ENCODE measurements at regions not wholly inside any gene's neighbourhood (a gene's known extent, or its start where the extent isn't known, plus 50 kb on each side); places are given as distances from the start of the nearest gene placed in this dataset.

- DNase-seq, result no peak
Observed at GRCh38 chr17:77853191-77853977, 105.1 kb upstream of the TNRC6C start.

GRCh38 chr17:77854083-77854758, 104.3 kb upstream of the TNRC6C start:
- DNase-seq, result no peak

GRCh38 chr17:77854759-77855745, 103.5 kb upstream of the TNRC6C start:
- no peak for DNase-seq

GRCh38 chr17:77856551-77857305, 101.8 kb upstream of the TNRC6C start:
- no peak for DNase-seq

GRCh38 chr17:77857306-77857555, 101.3 kb upstream of the TNRC6C start:
- DNase-seq, result no peak

GRCh38 chr17:77857613-77858012, 100.9 kb upstream of the TNRC6C start:
- no peak for DNase-seq

GRCh38 chr17:77858291-77859034, 100.0 kb upstream of the TNRC6C start:
- no peak for DNase-seq

GRCh38 chr17:77859035-77859810, 99.3 kb upstream of the TNRC6C start:
- DNase-seq, result no peak

GRCh38 chr17:77861133-77861695, 97.3 kb upstream of the TNRC6C start:
- DNase-seq, result no peak

GRCh38 chr17:77861981-77862645, 96.4 kb upstream of the TNRC6C start:
- DNase-seq, result no peak

- no peak for DNase-seq
Observed at GRCh38 chr17:77862890-77863813, 95.4 kb upstream of the TNRC6C start.

GRCh38 chr17:77863814-77864161, 94.7 kb upstream of the TNRC6C start:
- no peak for DNase-seq

GRCh38 chr17:77864234-77865111, 94.0 kb upstream of the TNRC6C start:
- no peak for DNase-seq

GRCh38 chr17:77865112-77865611, 93.3 kb upstream of the TNRC6C start:
- DNase-seq, result no peak

- DNase-seq, result no peak
Observed at GRCh38 chr17:77865716-77866115, 92.8 kb upstream of the TNRC6C start.

GRCh38 chr17:77867308-77867781, 91.2 kb upstream of the TNRC6C start:
- DNase-seq, result no peak

- no peak for DNase-seq
Observed at GRCh38 chr17:77867976-77868713, 90.4 kb upstream of the TNRC6C start.

Measured in NCI-H748 treated with DMSO at 0.1 percent for 48 hours (cell line).